HEK293T (cell line): ENCODE measurements at regions not wholly inside any gene's neighbourhood (a gene's known extent, or its start where the extent isn't known, plus 50 kb on each side); places are given as distances from the start of the nearest gene placed in this dataset.

Experiments used
- ARNT ChIP-seq: fragments of 450-650 bp; IDR thresholded peaks from 2 replicates; pipeline ENCODE4 v1.6.1; 2017; ENCODE audit warnings: mild to moderate bottlenecking
- FOXM1 ChIP-seq: fragments of 450-650 bp; IDR thresholded peaks from 2 replicates; pipeline ENCODE4 v1.6.1; 2017; ENCODE audit warnings: mild to moderate bottlenecking, borderline replicate concordance
- HDGF ChIP-seq: fragments of 450-650 bp; IDR thresholded peaks from 2 replicates; pipeline ENCODE4 v1.6.1; 2017; ENCODE audit warnings: antibody characterized with exemption, borderline replicate concordance
- L3MBTL2 ChIP-seq: fragments of 450-650 bp; conservative IDR thresholded peaks from 2 replicates; pipeline ENCODE4 v1.6.1; 2016; ENCODE audit warnings: mild to moderate bottlenecking
- LEF1 ChIP-seq: fragments of 450-650 bp; IDR thresholded peaks from 2 replicates; pipeline ENCODE4 v1.6.1; 2017; ENCODE audit warnings: mild to moderate bottlenecking, borderline replicate concordance
- NFRKB ChIP-seq: fragments of 450-650 bp; IDR thresholded peaks from 2 replicates; pipeline ENCODE4 v1.6.1; 2016; ENCODE audit warnings: mild to moderate bottlenecking, moderate library complexity
- SUZ12 ChIP-seq: fragments of 450-650 bp; IDR thresholded peaks from 2 replicates; pipeline ENCODE4 v1.6.1; 2016; ENCODE audit warnings: mild to moderate bottlenecking
- ZNF384 ChIP-seq: fragments of 450-650 bp; IDR thresholded peaks from 2 replicates; pipeline ENCODE4 v1.6.1; 2016

DNA sequence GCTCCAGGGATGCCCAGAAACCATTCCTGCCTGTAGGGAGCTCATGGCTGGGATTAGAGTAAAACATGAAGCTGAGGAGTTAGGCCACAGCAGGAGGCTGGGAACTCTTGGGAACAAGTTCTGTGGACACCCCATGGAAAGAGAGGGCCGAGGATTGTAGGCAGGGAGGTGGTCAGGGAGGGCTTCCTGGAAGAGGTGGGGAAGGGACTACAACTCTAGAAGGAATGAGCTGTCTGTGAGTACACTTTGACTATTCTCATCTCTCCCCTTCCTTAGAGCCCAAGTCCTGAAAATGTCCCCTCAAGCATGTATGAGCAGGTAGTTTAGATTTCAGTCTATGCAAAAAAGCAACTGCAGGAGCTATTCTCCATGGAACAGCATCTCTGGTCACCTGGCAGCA lies 139.9 kb upstream of the GLI2 start:
- TF ChIP-seq HDGF (no peak), L3MBTL2 (no peak), LEF1 (no peak), ARNT (no peak), SUZ12 (no peak), ZNF384 (no peak), FOXM1 (no peak), NFRKB (no peak)
